Lung microvascular endothelial cell (primary cell): ENCODE measurements at regions not wholly inside any gene's neighbourhood (a gene's known extent, or its start where the extent isn't known, plus 50 kb on each side); places are given as distances from the start of the nearest gene placed in this dataset.
A peak's percentile ranks its signal among the peaks of the same experiment; 100 is the strongest.
"Not testable (repeated sequence)": the region's sequence is repeated elsewhere in the genome, so short reads cannot be mapped to it uniquely, and the experiment has no call there.

Experiments
- DNase-seq, 2 donors: peaks; one replicate each; pipeline versions ENCODE4 v3.0.0 to v3.0.0-alpha.2; 2010; ENCODE audit warnings: low read depth in 2 of 2

DNA sequence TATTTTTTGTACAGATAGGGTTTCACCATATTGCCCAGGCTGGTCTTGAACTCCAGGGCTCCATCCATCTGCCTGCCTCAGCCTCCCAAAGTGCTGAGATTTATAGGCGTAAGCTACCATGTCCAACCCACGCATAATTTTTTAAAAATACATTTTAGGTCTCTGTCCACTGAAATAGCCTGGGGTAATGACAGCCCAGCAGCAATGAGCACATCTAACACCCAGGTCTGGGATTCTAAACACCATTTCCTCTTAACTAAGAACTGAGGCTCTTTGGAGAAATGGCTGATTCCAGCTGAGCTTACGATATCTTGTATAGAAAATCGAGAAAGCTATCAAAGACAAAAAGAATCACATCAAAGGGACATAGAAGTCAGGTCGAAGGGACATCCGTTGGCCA is 245.3 kb downstream of the PARN start:
- DNase-seq, result no peak

DNA sequence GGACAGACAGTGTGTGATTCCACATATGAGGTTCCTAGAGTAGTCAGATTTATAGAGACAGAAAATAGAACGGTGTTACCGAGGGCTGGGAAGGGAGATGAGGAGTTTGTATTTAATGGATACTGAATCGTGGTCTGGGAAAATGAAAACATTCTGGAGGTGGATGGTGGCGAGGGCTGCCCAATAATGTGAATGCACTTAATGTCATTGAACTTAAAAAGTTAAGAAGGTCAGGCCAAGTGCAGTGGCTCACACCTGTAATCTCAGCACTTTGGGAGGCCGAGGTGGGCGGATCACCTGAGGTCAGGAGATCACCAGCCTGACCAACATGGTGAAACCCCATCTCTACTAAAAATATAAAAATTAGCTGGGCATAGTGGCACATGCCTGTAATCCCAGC is 246.2 kb downstream of the PARN start:
- DNase-seq, result not testable (repeated sequence)

DNA sequence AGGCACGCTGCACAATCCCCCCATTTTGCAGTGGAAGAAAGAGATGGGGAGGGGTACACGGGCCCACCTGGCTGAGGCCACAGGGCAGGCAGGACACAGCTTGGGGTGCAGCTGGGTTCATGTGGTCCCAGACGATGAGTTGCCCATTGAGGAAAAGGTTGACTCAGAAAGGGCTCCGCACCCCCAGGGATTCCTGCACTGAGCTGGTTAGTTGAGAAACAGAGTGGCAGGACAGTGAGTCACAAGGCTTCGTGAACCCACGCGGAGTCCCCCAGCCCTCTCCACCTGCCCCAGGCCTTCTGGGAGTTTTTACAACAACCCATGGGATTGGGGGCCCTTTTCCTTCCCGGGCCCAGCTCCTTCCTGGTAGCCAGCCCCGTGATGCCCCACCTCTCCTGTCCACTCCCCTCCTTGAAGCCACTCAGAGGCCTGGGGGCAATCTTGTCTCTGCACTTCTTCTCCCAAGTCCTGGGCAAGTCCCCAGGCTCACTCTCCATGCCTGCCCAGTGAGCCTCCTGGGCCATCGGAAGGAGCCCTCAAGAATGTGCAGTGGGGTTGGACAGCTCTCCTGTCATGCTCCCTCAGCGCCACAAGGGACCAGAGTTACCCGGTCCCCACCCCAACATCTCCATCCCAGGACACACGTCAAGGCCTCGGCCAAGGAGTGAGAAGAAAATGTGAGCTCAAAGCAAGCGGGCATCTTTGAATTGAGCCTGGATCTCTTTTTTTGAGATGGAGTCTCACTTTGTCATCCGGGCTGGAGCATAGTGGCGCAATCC is 251.2 kb downstream of the PARN start:
- DNase-seq, result no peak

DNA sequence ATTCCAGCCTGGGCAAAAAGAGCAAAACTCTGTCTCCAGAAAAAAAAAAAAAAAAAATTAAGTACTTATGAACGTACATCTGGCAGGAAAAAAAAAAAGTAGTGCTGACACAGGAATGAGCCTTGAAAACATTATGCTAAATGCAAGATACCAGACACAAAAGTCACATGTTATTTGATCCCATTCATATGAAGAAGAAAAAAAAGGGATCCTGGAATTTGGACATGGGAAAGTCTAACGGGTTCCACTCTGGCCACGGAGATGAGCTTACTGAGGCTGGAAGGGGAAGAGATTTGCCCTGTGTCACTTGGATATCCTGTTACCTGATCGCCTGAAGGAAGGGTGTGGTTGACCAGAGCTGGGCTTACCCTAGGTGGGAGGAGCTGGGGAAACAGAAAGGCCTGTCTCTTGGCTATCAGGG is 251.9 kb downstream of the PARN start:
- DNase-seq, result no peak

DNA sequence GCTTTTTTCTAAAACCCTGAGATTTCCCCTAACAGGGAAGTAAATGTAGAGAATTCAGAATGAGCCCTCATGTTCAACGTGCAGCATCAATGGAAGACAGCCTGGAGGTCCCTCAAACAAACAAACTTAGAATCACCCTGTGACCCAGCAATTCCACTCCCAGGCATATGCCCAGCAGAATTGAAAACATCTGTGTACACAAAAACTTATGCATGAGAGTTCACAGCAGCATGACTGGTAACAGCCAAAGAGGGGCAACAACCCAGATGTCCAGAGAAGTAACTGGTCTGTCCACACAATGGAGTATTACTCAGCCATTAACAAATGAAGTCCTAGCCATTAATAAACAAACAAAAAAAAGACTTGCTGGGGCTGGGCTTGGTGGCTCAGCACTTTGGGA is 252.7 kb downstream of the PARN start:
- DNase-seq, result no peak

DNA sequence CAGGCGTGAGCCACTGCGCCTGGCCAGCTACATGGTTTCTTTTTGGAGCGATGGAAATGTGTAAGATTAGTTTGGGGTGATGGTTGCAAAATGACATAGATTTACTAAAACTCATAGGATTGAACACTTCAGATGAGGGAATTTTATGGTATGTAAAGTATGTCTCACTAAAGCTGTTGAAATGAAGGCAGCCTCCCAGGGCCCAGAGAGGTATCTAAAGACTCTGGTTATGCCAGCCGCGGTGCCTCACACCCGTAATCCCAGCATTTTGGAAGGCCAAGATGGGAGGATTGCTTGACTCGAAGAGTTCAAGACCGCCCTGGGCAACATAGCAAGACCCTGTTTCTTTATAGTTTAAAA is 254.9 kb downstream of the PARN start:
- DNase-seq, result no peak

DNA sequence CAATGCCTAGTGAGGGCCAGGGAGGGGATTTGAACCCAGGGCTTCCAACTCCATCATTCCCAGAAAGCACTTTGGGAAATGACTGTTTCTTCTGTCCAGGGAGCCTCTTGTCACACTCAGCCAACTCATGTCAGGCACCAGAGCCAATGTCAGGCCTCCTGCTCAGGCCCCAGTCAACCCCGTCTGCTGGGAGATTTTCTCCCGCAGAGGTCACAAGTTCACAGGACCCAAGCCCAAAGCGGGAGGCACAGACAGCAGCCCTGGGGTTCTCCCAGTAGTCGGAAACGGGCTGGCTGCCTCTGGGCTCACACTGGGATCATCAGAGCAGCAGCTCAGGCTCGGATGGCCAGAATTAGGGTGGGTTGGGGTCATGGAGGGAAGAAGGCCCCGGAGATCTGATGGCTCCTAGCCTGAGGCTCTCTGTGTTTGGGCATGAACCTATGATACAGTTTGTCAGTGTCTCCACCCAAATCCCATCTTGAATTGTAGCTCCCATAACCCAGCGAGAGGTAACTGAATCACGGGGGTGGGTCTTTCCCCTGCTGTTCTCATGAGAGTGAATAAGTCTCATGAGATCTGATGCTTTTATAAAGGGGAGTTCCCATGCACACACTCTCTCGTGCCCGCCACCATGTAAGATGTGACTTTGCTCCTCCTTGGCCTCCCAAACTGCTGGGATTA is 255.5 kb downstream of the PARN start:
- no peak for DNase-seq

DNA sequence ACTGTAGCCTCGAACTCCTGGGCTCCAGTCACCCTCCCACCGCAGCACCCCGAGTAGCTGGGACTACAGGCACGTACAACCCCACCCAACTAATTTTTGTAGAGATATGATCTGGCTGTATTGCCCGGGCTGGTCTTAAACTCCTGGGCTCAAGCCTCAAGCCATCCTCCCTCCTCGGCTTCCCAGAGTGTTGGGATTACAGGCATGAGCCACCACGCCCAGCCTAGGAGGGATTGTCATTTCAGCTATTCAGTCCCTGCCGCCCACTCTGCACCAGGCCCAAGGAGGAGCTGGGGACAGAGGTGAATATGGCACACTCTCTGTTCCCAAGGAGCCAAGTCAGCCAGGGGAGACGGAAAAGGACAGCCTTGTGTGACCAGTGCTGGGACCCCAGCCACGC is 256.2 kb downstream of the PARN start:
- no peak for DNase-seq

DNA sequence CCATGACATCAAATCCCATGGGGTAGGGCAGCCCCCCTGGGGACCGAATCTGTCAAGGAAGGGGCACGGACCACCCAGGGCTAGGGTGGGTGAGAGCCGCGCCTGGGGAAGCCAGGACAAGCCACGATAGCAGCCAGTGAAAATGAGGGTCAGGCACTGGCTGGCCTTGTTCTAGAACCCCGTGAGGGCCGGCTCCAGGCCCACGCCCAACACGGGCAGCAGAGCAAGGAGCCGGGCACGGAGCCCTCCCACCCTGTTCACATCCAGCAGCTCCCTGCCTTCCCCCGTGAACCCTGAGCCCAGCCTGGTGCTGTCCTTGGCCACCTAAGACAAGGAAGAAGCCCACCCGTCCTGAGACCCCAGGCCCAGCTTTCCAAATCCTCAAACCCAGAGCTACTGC is 256.7 kb downstream of the PARN start:
- no peak for DNase-seq

DNA sequence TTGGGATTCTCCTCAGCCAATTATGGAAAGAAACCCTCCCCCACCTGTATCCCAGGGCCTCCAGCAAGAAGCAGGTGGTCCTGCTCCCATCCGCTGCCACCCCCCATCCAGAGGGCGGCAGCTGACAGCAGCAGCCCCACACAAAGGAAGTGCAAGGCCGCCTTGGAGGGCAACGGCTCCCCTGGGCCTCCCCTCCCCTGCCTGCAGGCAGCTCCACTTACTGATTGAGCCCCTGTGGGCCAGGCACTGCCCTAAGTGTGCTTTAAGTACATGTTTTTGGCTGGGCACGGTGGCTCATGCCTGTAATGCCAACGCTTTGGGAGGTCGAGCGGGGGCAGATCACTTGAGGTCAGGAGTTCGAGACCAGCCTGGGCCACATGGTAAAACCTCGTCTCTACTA is 257.6 kb downstream of the PARN start:
- DNase-seq, result no peak

DNA sequence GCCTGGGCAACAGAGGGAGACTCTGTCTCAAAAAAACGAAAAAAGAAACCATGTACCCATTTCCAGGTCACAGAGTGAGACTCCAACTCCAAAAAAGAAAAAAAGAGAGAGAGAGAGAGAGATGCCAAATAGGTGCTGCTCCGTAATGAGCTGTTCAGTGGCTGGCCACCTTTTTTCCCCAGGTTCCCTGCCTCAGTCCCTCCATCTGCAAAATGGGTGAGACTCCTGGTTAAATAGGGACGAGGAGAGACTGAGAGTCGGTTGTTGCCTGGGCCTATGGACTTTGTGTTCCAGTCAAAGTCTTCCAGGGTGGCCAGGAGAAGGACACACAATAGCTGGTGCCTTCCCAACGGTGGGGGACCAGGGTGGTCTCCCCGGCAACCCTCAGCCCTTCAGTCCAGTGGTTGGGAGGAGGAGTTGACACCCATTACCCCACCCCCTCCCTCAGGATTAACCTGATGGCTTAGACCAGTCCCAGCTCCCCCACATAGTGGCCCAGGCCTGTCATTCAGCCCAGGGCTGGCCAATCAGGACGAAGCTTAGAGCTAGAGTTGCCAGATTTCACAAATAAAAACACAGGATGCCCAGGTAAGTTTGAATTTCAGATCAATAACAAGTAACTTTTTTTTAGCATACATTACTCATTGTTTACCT is 258.2 kb downstream of the PARN start:
- DNase-seq, result no peak

DNA sequence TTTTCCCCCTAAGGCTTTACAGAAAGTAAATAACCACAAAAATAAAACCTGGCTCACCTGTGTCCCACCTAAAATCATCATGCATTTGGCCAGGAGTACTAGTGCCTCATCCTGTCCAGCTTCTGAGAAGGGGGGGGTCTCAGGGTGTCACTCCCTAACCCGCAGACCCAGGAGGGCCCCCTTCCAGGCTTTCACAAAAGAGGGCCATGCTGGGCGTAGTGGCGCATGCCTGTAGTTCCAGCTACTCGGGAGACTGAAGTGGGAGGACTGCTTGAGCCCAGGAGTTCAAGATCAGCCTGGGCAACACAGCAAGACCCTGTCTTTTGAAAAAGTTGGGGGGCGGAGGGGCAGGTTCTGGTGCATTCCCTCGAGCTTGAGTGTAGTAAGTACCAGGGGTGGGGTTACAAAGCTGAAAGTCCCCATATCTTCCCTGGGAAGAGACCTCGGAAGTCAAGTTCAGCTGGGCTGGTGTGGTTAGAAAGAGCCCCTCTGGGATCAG is 259.3 kb downstream of the PARN start:
- DNase-seq, result no peak

DNA sequence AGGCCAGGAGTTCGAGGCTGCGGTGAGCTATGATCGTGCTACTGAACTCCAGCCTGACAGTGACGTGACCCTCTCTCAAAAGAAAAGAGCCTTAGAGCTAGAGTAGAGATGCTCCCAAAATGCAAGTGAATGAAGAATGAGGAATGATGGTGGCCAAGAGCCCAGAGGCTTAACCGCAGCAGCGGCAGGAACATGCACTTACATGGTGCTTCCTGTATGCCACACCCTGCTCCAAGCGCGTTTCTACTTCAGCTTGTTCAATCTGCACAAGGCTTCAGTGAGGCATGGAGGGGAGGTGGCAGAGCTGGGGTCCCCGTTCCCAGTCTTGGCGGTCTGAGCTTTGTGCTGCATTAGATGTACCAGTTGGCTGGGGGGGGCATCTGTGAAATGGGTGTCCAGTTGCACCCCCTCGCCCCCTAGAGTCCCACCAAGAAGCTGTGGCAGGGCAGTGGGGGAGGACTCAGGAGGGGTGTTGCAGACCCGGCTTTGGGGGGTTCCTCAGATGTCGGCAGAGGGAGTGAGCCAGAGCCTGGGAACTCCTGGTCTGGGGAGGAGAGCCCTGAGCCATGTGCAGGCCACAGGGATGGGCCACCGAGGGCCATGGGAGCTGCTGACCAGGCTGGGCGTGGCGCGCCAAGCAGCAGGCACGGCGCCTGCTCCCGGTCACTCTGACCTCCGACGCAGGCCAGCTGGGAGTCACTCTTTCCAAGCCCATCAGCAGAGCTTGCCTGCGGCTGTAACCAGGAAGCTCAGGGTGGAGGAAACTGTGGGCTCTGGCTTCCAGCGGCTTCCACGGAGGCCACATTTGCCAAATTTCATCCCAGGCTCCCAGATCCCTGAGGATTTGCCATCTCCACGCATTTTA is 260.1 kb downstream of the PARN start:
- DNase-seq, result peak in 1 of 2 donors; percentile 70

DNA sequence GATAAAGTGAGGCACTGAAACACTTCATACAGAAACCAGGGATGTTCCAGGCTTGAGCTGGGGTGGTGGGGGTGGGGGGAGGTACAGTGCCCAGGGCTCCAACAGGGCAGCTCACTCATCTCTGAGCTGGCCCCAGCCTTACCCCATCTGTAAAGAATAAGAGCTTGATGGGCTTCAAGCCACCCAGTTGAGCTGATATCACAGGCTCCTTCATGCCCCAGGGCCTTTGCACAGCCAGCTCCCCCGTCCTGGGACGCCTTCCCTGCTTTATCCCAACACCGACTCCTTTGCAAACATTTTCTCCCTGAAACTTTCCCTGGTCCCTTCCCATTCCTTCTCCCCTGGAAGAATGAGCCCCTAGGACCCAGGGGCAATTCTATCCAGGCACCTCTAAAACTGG is 261.7 kb downstream of the PARN start:
- no peak for DNase-seq

DNA sequence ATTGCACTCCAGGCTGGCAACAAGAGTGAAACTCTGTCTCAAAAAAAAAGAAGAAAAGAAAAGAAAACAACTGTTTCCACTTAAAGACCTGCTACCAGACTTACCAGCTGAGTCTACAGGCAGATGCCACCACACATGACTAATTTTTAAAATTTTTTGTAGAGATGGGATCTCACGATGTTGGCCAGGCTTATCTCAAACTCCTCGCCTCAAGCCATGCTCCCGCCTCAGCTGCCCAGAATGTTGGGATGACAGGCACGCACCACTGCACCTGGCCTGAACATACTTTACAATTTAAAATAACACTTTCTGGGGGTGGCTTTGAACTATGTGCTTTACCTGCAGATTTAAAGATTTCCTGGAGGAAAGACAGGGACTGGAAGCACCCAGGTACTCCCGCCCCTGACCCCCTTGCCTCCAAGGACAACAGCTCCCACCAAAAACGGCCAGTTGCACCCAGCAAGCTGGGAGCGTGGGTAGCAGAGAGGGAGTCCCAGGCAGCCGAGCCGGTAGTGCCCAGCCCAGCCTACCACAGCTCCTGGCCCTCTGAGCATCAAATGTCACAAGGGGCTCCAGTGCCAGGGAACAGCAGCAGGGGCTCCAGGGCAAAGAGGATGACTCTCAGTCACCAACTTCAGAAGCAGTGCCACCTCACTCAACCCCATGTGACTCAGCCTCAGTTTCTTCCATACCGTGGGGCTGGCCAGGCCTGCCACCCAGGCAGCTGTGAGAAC is 262.9 kb downstream of the PARN start:
- no peak for DNase-seq

DNA sequence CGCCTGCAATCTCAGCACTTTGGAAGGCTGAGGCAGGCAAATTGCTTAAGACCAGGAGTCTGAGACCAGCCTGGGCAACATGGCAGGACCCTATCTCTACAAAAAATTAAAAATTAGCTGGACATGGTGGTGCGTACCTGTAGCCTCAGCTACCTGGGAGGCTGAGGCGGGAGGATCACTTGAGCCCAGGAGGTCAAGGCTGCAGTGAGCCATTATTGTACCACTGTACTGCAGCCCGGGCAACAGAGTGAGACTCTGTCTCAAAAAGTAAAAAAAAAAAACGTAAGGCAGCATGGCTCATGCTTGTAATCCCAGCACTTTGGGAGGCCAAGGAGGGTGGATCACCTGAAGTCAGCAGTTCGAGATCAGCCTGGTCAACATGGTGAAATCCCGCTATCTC is 263.6 kb downstream of the PARN start:
- no peak for DNase-seq

DNA sequence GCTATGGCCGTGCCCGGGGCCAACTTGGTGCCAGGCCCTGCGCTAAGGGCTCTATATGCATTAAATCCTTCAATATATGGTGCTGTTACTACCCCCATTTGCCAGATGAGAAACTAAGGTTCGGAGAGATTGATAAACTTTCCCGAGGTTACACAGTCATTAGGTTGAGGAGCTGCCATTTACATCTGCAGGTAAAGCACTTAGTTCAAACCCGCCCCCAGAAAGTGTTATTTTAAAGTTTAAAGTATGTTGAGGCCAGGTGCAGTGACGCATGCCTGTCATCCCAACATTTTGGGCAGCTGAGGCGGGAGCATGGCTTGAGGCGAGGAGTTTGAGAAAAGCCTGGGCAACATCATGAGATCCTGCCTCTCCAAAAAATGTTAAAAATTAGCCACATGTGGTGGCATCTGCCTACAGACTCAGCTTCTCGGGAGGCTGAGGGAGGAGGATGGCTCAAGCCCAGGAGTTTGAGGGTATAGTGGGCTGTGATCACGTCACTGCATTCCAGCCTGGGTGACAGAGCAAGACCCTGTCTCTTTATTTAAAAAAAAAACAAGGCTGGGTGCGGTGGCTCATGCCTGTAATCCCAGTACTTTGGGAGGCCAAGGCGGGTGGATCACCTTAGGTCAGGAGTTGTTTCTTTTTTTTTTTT is 264.7 kb downstream of the PARN start:
- DNase-seq, result no peak

DNA sequence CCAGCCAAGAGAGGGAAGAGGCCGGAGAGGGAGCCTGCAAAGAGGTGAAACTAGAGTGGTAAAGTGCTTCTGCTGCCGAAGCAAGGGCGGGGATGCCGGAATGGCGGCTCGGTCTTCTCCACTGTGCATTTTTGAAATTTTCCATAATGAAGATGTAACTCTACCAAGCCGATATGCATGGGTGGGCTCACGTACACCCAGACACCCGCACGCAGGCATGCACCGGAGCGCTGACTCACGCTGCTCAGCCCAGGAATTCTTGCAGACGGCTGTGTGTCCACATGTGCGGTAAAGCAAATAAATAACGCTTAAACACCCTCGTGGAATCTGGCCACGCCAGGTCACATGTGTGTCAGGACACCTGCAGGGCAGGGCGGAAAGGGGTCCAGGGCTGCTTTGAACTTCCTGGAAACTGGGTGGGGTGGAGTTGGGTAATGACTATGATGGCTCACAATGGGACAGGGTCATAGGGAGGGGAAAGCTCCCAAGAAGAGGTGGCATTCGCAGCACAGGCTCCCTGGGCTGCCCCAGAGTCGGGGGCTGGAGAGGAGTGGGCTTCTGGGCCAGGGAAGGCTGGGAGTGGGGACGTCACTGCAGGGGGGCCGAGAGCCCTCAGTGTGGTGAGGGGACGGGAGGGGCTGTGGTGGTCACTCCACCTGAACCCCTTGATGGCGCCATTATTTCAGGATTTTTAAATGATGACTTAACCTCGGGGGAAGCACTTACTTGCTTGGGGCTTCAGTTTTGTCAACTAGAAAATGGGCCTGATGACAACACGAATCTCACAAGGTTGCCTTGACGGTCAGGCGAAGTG is 265.5 kb downstream of the PARN start:
- peak in 1 of 2 donors; percentile 8 for DNase-seq

DNA sequence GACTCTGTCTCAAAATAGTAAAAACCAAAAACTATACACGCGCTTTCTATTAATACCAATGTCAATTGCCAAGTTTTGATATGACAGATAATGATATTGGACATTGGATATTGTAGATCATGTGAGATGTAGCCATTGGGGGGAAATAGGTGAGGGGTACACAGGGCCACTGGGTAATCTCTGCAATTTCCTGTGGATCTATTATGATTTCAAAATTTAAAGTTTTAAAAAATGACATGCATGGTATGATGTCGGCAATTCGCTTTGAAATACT is 266.0 kb downstream of the PARN start:
- DNase-seq, result no peak
